PC-3 (cell line): ENCODE measurements at regions not wholly inside any gene's neighbourhood (a gene's known extent, or its start where the extent isn't known, plus 50 kb on each side); places are given as distances from the start of the nearest gene placed in this dataset.

Source experiments
- ATAC-seq: fragments of 200-7000 bp; cut with Tn5 transposase; 2 replicates; pipeline ENCODE4 v1.9.1; 2020; ENCODE audit warnings: mild to moderate bottlenecking, moderate library complexity
- BruUV-seq: library from RNA; stranded (reverse); fragments of 400-500 nt; replicated peaks from 2 replicates; lab custom pipeline; 2021; lab: Mats Ljungman, UMichigan
- CTCF ChIA-PET: fragments of 300-600 bp; sonication (Branson Sonifier 250); formaldehyde crosslinking; loops from one replicate; lab custom pipeline; 2022; ENCODE audit warnings: antibody characterized with exemption; lab: Charles Lee
- POLR2A ChIA-PET: fragments of 300-600 bp; sonication (Branson Sonifier 250); formaldehyde crosslinking; loops from one replicate; lab custom pipeline; 2022; ENCODE audit warnings: antibody characterized with exemption; ENCODE audit not compliant: unreplicated experiment; lab: Charles Lee
- DNase-seq: peaks from one replicate; pipeline ENCODE4 v3.0.0-alpha.2; 2015
- H2AFZ ChIP-seq: fragments of 300-600 bp; sonication (generic); 2 replicates; pipeline ENCODE4 v1.6.0; 2016; ENCODE audit warnings: antibody characterized with exemption, low read length
- H3F3A ChIP-seq: fragments of 300-600 bp; sonication (generic); one replicate; pipeline ENCODE4 v1.6.0; 2017; ENCODE audit warnings: antibody characterized with exemption, low read length, control low read depth, mild to moderate bottlenecking; ENCODE audit not compliant: unreplicated experiment
- H3K27ac ChIP-seq: fragments of 300-600 bp; sonication (generic); 2 replicates; pipeline ENCODE4 v1.5.1; 2016; ENCODE audit warnings: mild to moderate bottlenecking, low read length
- H3K27me3 ChIP-seq: fragments of 300-600 bp; sonication (generic); 2 replicates; pipeline ENCODE4 v1.6.1; 2016; ENCODE audit warnings: low read length, mixed read lengths
- H3K36me3 ChIP-seq: fragments of 300-600 bp; sonication (generic); 2 replicates; pipeline ENCODE4 v1.6.1; 2016; ENCODE audit warnings: low read depth, mixed run types, low read length, mixed read lengths
- H3K4me1 ChIP-seq: fragments of 300-600 bp; sonication (generic); 2 replicates; pipeline ENCODE4 v1.5.1; 2016; ENCODE audit warnings: low read length; ENCODE audit not compliant: insufficient read depth
- H3K4me2 ChIP-seq: fragments of 300-600 bp; sonication (generic); 2 replicates; pipeline ENCODE4 v1.6.0; 2016; ENCODE audit warnings: low read length
- H3K4me3 ChIP-seq: fragments of 300-600 bp; sonication (generic); 2 replicates; pipeline ENCODE4 v1.5.1; 2016; ENCODE audit warnings: mild to moderate bottlenecking, low read length, mixed read lengths
- H3K79me2 ChIP-seq: fragments of 300-600 bp; sonication (generic); 2 replicates; pipeline ENCODE4 v1.6.1; 2017; ENCODE audit warnings: low read length, mixed read lengths
- H3K9ac ChIP-seq: fragments of 300-600 bp; sonication (generic); 2 replicates; pipeline ENCODE4 v1.6.0; 2016; ENCODE audit warnings: mild to moderate bottlenecking, low read length
- H3K9me2 ChIP-seq: fragments of 300-600 bp; sonication (generic); replicated peaks from 2 replicates; pipeline ENCODE4 v1.6.1; 2016; ENCODE audit warnings: mixed run types, low read length, mixed read lengths
- H3K9me3 ChIP-seq: fragments of 300-600 bp; sonication (generic); 2 replicates; pipeline ENCODE4 v1.6.1; 2016; ENCODE audit warnings: low read length, mixed read lengths
- H4K20me1 ChIP-seq: fragments of 300-600 bp; sonication (generic); 2 replicates; pipeline ENCODE4 v1.6.1; 2016; ENCODE audit warnings: low read length, mixed read lengths
- EZH2 ChIP-seq: fragments of 300-600 bp; sonication (generic); IDR thresholded peaks from one replicate; pipeline ENCODE4 v1.6.1; 2017; ENCODE audit warnings: antibody characterized with exemption, mild to moderate bottlenecking, low read length; ENCODE audit not compliant: unreplicated experiment
- EZH2phosphoT487 ChIP-seq: fragments of 300-600 bp; sonication (generic); IDR thresholded peaks from 2 replicates; pipeline ENCODE4 v1.6.1; 2018; ENCODE audit warnings: mild to moderate bottlenecking, antibody characterized with exemption, low read length, borderline replicate concordance
- intact Hi-C: fragments of 100-400 bp; cut with micrococcal nuclease; formaldehyde crosslinking; loops from 2 replicates; pipeline ENCODE4 v1.9.0; 2023
- TF ChIP-seq, protein P1 (sequence below): fragments of 300-600 bp; sonication (generic); conservative IDR thresholded peaks from 2 replicates; pipeline ENCODE4 v1.5.1; 2017; ENCODE audit warnings: antibody characterized with exemption, low read depth, mild to moderate bottlenecking, low read length

DNA sequence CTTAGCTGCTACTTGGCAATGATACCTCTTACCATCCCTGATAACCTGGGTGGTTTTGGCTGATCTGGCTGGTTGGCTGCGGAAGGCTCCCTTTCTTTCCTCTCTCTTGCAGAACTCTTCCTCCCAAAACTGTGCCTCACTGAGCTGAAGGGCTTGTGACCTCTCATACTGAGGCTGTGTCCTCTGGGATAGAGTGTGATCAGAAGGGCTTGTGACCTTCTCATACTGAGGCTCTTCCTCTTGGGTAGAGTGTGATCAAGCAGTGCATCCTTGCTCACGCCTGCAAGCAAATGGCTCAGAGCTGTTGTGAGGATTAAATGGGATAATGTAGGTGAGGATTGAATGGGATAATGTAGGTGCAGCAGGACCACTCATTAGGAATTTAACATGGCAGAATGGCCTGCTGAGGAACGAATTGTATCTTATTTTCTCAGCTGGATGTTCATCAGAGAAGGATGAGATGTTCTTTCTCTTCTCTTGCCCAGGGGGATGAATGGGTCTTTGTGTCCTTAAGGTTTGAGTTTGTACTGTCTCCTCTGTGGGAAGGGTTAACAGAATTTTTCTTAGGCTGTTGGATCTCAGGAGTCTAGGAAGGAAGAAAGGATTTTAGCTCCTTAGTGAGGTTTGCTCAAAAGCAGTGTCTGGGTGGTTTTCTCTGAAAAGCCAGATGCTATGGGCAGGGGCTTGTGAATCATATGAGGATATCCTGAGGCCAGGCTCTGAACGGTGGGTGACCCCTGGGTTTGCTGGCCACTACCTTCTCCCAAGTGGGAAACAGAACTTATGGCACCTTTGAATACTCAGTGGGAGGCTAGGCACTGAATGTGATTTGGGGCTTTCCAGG lies 130.0 kb upstream of the HS3ST2 start:
- Histone ChIP-seq H3K36me3 (no peaks in the 10 kb centered on the region), H3K79me2 (no peaks in the 10 kb centered on the region), H3K9ac (no peak overlapping the region), H3K27me3 (no peaks in the 10 kb centered on the region), H3K27ac (no peak overlapping the region), H2AFZ (no peak overlapping the region), H4K20me1 (no peaks in the 10 kb centered on the region), H3F3A (no peaks in the 10 kb centered on the region), H3K9me3 (no peaks in the 10 kb centered on the region), H3K4me2 (no peak overlapping the region), H3K9me2 (no peaks in the 10 kb centered on the region), H3K4me1 (0 out of 2 replicates have a peak, but pooled peaks cover 7% of the 10 kb centered on the region), H3K4me3 (no peak overlapping the region)
- intact Hi-C loops, result no loop called here
- TF ChIP-seq EZH2phosphoT487 (no peak), EZH2 (no peak)
- TF ChIP-seq, protein P1, sequence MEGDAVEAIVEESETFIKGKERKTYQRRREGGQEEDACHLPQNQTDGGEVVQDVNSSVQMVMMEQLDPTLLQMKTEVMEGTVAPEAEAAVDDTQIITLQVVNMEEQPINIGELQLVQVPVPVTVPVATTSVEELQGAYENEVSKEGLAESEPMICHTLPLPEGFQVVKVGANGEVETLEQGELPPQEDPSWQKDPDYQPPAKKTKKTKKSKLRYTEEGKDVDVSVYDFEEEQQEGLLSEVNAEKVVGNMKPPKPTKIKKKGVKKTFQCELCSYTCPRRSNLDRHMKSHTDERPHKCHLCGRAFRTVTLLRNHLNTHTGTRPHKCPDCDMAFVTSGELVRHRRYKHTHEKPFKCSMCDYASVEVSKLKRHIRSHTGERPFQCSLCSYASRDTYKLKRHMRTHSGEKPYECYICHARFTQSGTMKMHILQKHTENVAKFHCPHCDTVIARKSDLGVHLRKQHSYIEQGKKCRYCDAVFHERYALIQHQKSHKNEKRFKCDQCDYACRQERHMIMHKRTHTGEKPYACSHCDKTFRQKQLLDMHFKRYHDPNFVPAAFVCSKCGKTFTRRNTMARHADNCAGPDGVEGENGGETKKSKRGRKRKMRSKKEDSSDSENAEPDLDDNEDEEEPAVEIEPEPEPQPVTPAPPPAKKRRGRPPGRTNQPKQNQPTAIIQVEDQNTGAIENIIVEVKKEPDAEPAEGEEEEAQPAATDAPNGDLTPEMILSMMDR, result no peak
- no TSS peak for BruUV-seq
- ChIA-PET POLR2A (no interaction called here), CTCF (no interaction called here)
- no peak for DNase-seq
- ATAC-seq, result no peak

DNA sequence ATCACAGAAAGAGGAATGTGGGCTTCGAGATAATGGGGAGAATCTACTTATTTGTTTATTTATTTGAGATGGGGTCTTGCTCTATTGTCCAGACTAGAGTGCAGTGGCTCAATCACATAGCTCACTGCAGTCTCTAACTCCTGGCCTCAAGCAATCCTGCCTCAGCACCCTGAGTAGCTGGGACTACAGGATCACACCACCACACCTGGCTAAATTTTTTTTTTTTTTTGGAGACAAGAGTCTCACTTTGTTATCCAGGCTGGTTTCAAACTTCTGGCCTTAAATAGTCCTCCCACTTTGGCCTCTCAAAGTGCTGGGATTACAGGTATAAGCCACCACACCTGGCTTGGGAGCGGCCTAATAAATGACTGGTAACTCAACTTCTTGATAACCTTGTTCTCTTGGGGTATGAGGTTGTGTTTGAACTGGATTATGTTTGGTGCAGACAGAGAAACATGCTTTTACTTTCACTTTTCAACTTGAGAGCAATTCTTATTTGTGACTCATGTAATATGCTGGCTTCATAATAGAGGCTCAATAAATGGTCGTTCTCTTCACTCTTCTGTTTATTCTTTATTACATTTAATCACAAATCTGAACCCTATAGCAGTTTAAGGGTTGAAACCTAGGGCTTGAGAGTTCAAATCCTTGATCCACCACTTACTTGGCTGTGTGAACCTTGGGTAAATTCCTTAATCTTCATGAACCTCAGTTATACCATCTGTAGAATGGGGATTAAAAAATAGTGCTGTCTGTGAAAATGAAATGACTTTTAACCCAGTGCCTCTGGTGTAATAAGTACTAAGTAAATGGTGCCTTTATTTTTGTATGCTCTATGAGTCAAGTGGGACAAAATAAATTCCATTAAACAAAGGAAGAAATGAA lies 129.1 kb upstream of the HS3ST2 start:
- Histone ChIP-seq H3K4me3 (no peak overlapping the region), H3K9ac (no peak overlapping the region), H3K36me3 (no peaks in the 10 kb centered on the region), H3K4me1 (0 out of 2 replicates have a peak, but pooled peaks cover 7% of the 10 kb centered on the region), H3K79me2 (no peaks in the 10 kb centered on the region), H3K9me2 (no peaks in the 10 kb centered on the region), H3K9me3 (no peaks in the 10 kb centered on the region), H2AFZ (peak overlapping the region; percentile 28; the same call in 1 of the 2 replicates), H3K27me3 (no peaks in the 10 kb centered on the region), H3F3A (no peaks in the 10 kb centered on the region), H3K4me2 (no peak overlapping the region), H3K27ac (no peak overlapping the region), H4K20me1 (no peaks in the 10 kb centered on the region)
- DNase-seq (peak; percentile 25), ATAC-seq (0 out of 2 replicates have a peak, but pooled peaks have one; percentile 28)
- intact Hi-C loops, result no loop called here
- CTCF ChIA-PET, result no interaction called here
- TF ChIP-seq, protein P1, result no peak
- no peak for TF ChIP-seq EZH2
- no peak for TF ChIP-seq EZH2phosphoT487
- POLR2A ChIA-PET, result no interaction called here
- BruUV-seq, result no TSS peak
